Cardiac fibroblast (primary cell): ENCODE measurements at regions not wholly inside any gene's neighbourhood (a gene's known extent, or its start where the extent isn't known, plus 50 kb on each side); places are given as distances from the start of the nearest gene placed in this dataset.

ENCODE experiments used
- DNase-seq, 2 donors: peaks; one replicate each; pipeline versions ENCODE4 v3.0.0 to v3.0.0-alpha.2; 2010; ENCODE audit warnings: low read depth in 2 of 2
- H3K4me3 ChIP-seq, 2 donors: replicated peaks in 1 of 2; 1 replicate in 1 of 2; 2 replicates in 1 of 2; pipeline ENCODE4 v1.5.1; 2011; ENCODE audit warnings: low read depth in 2 of 2, low read length in 2 of 2, mild to moderate bottlenecking in 2 of 2, moderate library complexity in 1 of 2
- CTCF ChIP-seq: IDR thresholded peaks from one replicate; pipeline ENCODE4 v1.5.1; 2011; ENCODE audit warnings: low read depth, mild to moderate bottlenecking, low read length, inconsistent platforms

DNA sequence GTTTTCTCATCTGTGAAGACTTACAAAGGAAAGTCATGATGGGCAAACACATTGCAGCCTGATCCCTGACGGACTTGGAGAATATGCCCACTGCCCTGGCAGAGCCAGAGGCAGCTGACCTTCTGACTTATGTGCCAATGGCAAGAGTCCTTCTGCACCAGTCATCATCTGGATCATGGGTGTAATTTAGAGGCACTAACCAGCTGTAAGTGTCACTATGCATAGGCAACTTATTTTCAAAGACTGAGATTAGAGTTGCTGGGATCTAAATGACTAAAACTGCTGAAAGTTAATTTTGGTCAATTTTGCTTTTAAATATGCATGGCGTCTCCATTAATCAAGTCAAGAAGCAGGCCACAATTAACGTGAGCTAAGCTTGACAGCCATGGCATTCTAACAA lies 261.2 kb downstream of the BCL11A start:
- no peak overlapping the region for H3K4me3 ChIP-seq
- DNase-seq: no peak
- TF ChIP-seq CTCF: no peak

DNA sequence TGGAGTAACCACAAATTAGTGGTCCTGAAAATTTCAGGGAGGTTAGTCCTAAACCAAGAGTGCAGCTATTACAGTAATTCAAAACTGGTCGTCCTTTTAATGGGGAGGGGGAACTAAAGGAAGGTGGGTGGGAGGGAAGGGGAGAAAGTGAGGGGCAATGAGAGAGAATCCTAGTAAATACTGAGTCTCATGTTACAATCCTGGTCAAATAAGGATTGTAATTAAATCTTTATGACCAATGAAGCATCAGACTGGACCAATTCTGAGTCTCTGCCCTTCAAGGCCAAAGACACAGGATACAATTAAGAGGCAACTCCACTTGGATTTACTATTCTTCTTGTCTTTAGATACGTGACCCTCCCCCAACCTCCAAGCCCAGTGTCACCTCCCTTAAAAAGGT lies 262.9 kb downstream of the BCL11A start:
- no peak for DNase-seq
- TF ChIP-seq CTCF: no peak
- no peak overlapping the region for H3K4me3 ChIP-seq

DNA sequence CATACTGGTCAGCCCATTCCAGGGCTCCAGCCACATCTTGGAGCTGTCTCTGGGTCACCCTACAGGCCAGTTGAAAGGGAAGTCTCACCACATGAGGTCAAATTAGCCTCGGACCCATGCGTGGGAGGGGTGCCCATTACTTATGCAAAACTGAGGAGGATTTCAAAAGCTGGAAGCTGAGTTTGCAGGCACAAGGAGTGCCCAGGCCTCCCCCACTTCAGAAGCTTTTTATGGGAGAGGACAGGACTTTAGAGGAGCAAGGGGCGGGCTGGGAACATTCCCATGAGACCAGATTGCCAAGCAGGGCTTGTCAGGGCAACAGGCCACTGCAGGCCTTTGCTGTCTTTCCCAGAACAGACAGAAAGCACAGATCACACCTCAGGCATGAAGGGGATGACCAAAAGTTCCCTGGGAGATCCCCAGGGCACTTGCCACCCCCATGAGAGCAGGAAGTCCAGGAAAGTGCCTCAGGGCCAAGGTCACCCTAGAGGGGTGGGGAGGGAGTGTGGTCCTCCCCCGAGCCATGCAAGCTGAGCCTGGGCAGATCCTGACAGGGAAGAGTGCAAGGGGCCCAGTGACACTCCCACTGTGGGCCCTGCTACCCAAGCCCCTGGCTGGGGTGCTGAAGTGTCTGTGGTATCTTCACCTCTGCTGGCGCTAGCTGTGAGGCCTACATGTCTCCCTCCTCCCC lies 267.7 kb downstream of the BCL11A start:
- no peak for DNase-seq
- H3K4me3 ChIP-seq: no peak overlapping the region
- no peak for TF ChIP-seq CTCF

DNA sequence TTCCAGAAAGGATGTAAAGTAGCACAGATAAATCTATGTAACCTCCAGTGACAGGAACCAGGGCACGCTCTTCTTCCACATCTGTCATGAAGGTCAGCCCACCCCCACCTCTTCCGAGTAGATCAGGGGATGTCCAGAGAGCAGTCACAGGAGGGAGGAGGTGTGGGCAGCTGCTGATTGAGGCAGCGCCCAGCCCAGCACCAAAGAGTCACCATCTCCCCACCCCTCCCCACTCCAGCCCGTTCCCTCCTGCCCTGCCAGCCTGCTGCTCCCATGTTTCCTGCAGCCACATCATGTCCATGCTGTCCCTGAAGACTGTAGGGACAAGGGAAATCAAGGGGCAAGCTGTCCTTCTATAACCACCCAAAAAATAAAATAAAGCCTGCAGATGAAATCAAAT lies 269.8 kb downstream of the BCL11A start:
- TF ChIP-seq CTCF: no peak
- no peak for DNase-seq
- no peak overlapping the region for H3K4me3 ChIP-seq

GRCh38 chr2:60282886-60283285 lies 270.6 kb downstream of the BCL11A start:
- H3K4me3 ChIP-seq: no peak overlapping the region
- DNase-seq: no peak
- TF ChIP-seq CTCF: no peak

- no peak for DNase-seq
- no peak overlapping the region for H3K4me3 ChIP-seq
- TF ChIP-seq CTCF: no peak
These were observed 271.7 kb downstream of the BCL11A start for GRCh38 chr2:60281730-60282129.

DNA sequence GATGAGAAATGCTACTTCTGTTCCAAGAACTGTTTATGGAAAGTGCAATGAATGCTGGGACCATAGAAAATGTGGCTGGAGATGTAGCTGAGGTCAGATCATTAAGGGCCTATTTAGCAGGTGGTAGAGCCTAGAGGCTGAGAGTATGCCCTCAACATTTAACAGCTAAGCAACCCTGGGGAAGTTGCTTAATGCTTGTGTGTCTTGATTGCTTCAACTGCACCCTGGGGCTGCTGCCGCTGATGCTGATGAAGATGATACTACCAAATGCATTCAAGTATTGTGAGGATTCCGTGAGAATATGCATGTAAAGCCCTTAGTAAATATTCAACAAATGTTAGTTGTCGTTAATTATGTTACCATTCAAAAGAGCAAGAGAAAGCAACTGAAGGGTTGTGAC lies 273.2 kb downstream of the BCL11A start:
- no peak overlapping the region for H3K4me3 ChIP-seq
- no peak for DNase-seq
- TF ChIP-seq CTCF: no peak
